ENCODE measurements at regions not wholly inside any gene's neighbourhood (a gene's known extent, or its start where the extent isn't known, plus 50 kb on each side); places are given as distances from the start of the nearest gene placed in this dataset.

GRCh38 chr5:174623018-174623417, 101.4 kb upstream of the MSX2 start:
- no peak for DNase-seq (ENCODE audit: low read depth, low spot score)
- Histone ChIP-seq H3K4me3 (no peak overlapping the region), H3K9ac (ENCODE audit: insufficient read length) (no peak overlapping the region), H3K27ac (no peak overlapping the region), H3K36me3 (ENCODE audit: insufficient read depth, low read length) (no peaks in the 10 kb centered on the region), H3K9me3 (ENCODE audit: low read depth, low read length) (no peaks in the 10 kb centered on the region)
- TF ChIP-seq EZH2 (IDR thresholded peaks at IDR 0.05) (no peak), POLR2AphosphoS5 (IDR thresholded peaks at IDR 0.05; ENCODE audit: borderline replicate concordance, low read depth, low read length) (no peak), FOXP2 (optimal IDR thresholded peaks at IDR 0.05; ENCODE audit: control extremely low read depth, extremely low read length, insufficient read depth) (no peak)

DNA sequence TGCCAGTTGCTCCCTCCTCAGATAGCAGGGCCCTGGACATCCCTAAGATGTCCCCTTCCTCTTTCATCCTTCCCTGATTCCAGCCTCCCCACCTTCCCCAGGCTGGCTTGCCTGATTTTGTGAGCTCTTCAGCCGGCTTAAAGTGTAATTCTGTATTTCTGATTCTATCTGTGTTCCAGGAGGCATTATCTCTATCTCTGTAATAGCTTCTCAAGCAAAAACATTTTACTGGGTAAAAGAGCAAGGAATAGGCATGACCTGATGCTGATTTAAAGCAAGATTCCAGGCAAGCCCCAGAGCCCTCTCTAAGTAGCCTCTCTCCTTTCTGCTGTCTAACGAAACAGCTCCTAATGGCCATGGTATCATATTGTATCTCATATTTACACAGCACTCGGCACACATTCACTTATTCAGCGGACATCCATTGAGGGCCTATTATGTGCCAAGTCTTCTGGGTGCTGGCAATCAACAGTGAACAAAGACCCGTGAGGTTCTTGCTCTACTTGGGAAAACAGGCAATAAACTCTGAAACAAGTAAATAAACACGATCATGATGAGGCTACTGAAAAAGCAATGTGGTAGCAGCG, 100.9 kb upstream of the MSX2 start:
- TF ChIP-seq EZH2 (IDR thresholded peaks at IDR 0.05): no peak
- H3K4me3 ChIP-seq: no peak overlapping the region
- DNase-seq (ENCODE audit: low read depth, low spot score): no peak
- no peak overlapping the region for H3K27ac ChIP-seq
- H3K9ac ChIP-seq (ENCODE audit: insufficient read length): no peak overlapping the region
- H3K9me3 ChIP-seq (ENCODE audit: low read depth, low read length): no peaks in the 10 kb centered on the region
- H3K36me3 ChIP-seq (ENCODE audit: insufficient read depth, low read length): no peaks in the 10 kb centered on the region

GRCh38 chr5:174624733-174625522, 99.5 kb upstream of the MSX2 start:
- H3K9ac ChIP-seq (ENCODE audit: insufficient read length): no peak overlapping the region
- no peak for DNase-seq (ENCODE audit: low read depth, low spot score)
- H3K9me3 ChIP-seq (ENCODE audit: low read depth, low read length): no peaks in the 10 kb centered on the region
- H3K36me3 ChIP-seq (ENCODE audit: insufficient read depth, low read length): no peaks in the 10 kb centered on the region
- TF ChIP-seq FOXP2 (optimal IDR thresholded peaks at IDR 0.05; ENCODE audit: control extremely low read depth, extremely low read length, insufficient read depth): no peak
- no peak for TF ChIP-seq POLR2AphosphoS5 (IDR thresholded peaks at IDR 0.05; ENCODE audit: borderline replicate concordance, low read depth, low read length)
- TF ChIP-seq EZH2 (IDR thresholded peaks at IDR 0.05): no peak
- no peak overlapping the region for H3K4me3 ChIP-seq
- no peak overlapping the region for H3K27ac ChIP-seq

DNA sequence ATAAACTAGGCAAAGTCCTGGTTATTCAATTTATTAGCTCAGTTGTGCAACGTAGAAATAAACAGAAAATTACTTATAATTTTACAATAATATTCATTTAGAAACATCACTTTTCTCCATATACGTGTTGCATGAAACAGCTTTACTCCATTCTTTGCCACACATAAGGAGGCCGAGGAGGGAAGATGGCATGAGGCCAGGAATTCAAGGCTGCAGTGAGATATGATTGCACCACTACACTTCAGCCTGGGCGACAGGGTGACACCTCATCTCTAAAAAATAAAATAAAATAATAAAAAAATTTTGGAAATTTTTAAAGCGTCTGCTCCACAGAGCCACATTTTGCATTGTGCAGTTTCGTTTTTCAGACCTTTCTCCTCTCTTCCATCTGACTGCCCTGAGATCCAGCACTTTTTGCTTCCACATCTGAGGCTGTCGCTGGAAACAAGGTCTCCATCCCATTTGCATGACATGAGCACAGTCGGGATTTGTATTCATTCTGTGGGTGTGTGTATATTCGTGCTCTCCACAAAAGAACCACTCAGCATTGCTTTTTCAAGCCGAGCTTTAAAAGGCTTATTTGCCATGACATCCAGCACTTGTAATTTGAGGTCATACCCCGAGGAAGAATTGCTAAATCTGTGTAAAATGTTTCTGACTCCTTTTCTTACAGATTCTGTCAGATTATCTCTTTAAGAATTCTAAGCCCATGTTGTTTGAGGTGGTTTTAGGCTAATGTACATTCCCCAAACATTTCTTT, 98.6 kb upstream of the MSX2 start:
- DNase-seq (ENCODE audit: low read depth, low spot score): no peak
- H3K9me3 ChIP-seq (ENCODE audit: low read depth, low read length): no peaks in the 10 kb centered on the region
- H3K9ac ChIP-seq (ENCODE audit: insufficient read length): no peak overlapping the region

GRCh38 chr5:174626369-174626920, 97.9 kb upstream of the MSX2 start:
- DNase-seq (ENCODE audit: low read depth, low spot score): no peak

More for the DNA sequence above, 98.6 kb upstream of the MSX2 start:
- TF ChIP-seq FOXP2 (optimal IDR thresholded peaks at IDR 0.05; ENCODE audit: control extremely low read depth, extremely low read length, insufficient read depth) (no peak), EZH2 (IDR thresholded peaks at IDR 0.05) (no peak), POLR2AphosphoS5 (IDR thresholded peaks at IDR 0.05; ENCODE audit: borderline replicate concordance, low read depth, low read length) (no peak)
- Histone ChIP-seq H3K36me3 (ENCODE audit: insufficient read depth, low read length) (no peaks in the 10 kb centered on the region), H3K4me3 (peak overlapping the region; percentile 43; the same call in 1 of the 2 replicates), H3K27ac (0 out of 2 replicates have a peak overlapping the region, but pooled peaks have one; percentile 6)

DNA sequence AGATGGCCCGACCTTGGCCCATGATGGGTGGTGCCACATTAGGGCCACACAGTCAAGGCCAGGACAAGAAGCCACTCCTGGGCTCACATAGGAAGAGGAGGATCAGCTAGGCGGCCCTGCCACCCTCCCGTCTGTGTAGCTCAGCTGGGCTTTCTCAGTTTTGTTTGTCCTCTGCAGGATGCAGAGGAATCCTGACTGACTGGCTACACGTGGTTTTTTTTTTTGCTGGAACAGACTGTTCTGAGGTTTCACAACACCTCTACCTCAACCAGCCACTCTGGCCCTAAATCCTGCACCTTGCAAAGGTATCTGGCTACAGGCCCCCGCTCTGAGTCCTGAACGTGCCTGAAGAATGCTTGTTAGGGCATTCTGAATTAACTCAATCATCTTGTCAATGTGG, 88.3 kb upstream of the MSX2 start:
- H3K4me3 ChIP-seq: no peak overlapping the region
- H3K9me3 ChIP-seq (ENCODE audit: low read depth, low read length): no peaks in the 10 kb centered on the region
- TF ChIP-seq POLR2AphosphoS5 (IDR thresholded peaks at IDR 0.05; ENCODE audit: borderline replicate concordance, low read depth, low read length) (no peak), EZH2 (IDR thresholded peaks at IDR 0.05) (no peak), FOXP2 (optimal IDR thresholded peaks at IDR 0.05; ENCODE audit: control extremely low read depth, extremely low read length, insufficient read depth) (no peak)
- no peak overlapping the region for H3K27ac ChIP-seq
- H3K9ac ChIP-seq (ENCODE audit: insufficient read length): no peak overlapping the region
- H3K36me3 ChIP-seq (ENCODE audit: insufficient read depth, low read length): no peaks in the 10 kb centered on the region
- DNase-seq (ENCODE audit: low read depth, low spot score): no peak

More at GRCh38 chr5:174626369-174626920, 97.9 kb upstream of the MSX2 start:
- Histone ChIP-seq H3K36me3 (ENCODE audit: insufficient read depth, low read length) (no peaks in the 10 kb centered on the region), H3K4me3 (no peak overlapping the region), H3K9me3 (ENCODE audit: low read depth, low read length) (no peaks in the 10 kb centered on the region), H3K9ac (ENCODE audit: insufficient read length) (no peak overlapping the region), H3K27ac (0 out of 2 replicates have a peak overlapping the region, but pooled peaks have one; percentile 6)
- TF ChIP-seq FOXP2 (optimal IDR thresholded peaks at IDR 0.05; ENCODE audit: control extremely low read depth, extremely low read length, insufficient read depth) (no peak), POLR2AphosphoS5 (IDR thresholded peaks at IDR 0.05; ENCODE audit: borderline replicate concordance, low read depth, low read length) (no peak), EZH2 (IDR thresholded peaks at IDR 0.05) (no peak)

- Histone ChIP-seq H3K9me3 (ENCODE audit: low read depth, low read length) (no peaks in the 10 kb centered on the region), H3K27ac (0 out of 2 replicates have a peak overlapping the region, but pooled peaks have one; percentile 16), H3K4me3 (no peak overlapping the region), H3K9ac (ENCODE audit: insufficient read length) (no peak overlapping the region), H3K36me3 (ENCODE audit: insufficient read depth, low read length) (no peaks in the 10 kb centered on the region)
- DNase-seq (ENCODE audit: low read depth, low spot score): no peak
- TF ChIP-seq EZH2 (IDR thresholded peaks at IDR 0.05) (no peak), POLR2AphosphoS5 (IDR thresholded peaks at IDR 0.05; ENCODE audit: borderline replicate concordance, low read depth, low read length) (no peak), FOXP2 (optimal IDR thresholded peaks at IDR 0.05; ENCODE audit: control extremely low read depth, extremely low read length, insufficient read depth) (no peak)
Observed at GRCh38 chr5:174642816-174643405, 81.5 kb upstream of the MSX2 start.

DNA sequence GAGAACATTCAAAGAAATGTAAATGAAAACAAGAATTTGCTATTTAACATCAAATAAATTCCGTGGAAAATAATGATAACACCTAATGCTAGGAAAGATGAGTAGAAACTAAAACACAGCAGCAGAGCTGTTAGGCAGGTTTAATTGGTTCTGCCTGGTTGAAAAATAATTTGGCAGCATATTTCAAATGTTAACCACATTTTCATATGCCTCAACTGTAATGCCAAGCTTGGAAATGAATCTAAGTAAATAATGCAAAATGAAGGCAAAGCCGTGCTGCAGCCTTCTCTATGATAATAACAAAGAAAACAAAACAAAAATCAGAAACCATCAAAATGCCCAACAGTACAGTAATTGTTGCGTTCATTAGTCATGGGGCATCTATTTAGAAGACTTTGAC, 79.9 kb upstream of the MSX2 start:
- Histone ChIP-seq H3K9me3 (ENCODE audit: low read depth, low read length) (no peaks in the 10 kb centered on the region), H3K4me3 (no peak overlapping the region), H3K36me3 (ENCODE audit: insufficient read depth, low read length) (no peaks in the 10 kb centered on the region), H3K9ac (ENCODE audit: insufficient read length) (no peak overlapping the region), H3K27ac (peak overlapping the region; percentile 22; the same call in 1 of the 2 replicates)
- TF ChIP-seq EZH2 (IDR thresholded peaks at IDR 0.05) (no peak), POLR2AphosphoS5 (IDR thresholded peaks at IDR 0.05; ENCODE audit: borderline replicate concordance, low read depth, low read length) (no peak), FOXP2 (optimal IDR thresholded peaks at IDR 0.05; ENCODE audit: control extremely low read depth, extremely low read length, insufficient read depth) (no peak)
- DNase-seq (ENCODE audit: low read depth, low spot score): no peak
